ENCODE measurements at regions not wholly inside any gene's neighbourhood (a gene's known extent, or its start where the extent isn't known, plus 50 kb on each side); places are given as distances from the start of the nearest gene placed in this dataset.

DNA sequence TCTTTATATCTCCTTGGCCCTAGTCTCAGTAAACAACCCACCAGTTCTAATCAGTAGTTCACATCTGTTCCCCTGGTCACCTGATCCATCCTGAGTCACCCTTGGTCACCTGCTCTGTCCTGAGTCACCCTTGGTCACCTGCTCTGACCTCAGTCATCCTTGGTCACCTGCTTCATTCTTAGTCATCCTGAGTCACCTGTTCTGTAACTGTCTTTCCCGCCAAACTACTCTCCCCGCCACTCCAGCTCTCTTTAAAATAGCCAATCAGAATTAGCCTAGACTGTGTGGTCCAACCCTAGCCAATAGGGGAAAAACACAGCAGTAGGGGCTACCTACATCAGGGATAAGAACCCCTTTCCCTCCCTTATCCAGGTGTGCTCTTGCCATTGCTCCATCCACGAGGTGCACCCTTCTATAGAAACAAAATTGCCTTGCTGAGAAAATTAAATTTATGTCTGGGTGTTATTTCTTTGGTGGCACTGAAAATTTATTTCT, 245.4 kb upstream of the DIO3 start:
- TF ChIP-seq, protein P1, sequence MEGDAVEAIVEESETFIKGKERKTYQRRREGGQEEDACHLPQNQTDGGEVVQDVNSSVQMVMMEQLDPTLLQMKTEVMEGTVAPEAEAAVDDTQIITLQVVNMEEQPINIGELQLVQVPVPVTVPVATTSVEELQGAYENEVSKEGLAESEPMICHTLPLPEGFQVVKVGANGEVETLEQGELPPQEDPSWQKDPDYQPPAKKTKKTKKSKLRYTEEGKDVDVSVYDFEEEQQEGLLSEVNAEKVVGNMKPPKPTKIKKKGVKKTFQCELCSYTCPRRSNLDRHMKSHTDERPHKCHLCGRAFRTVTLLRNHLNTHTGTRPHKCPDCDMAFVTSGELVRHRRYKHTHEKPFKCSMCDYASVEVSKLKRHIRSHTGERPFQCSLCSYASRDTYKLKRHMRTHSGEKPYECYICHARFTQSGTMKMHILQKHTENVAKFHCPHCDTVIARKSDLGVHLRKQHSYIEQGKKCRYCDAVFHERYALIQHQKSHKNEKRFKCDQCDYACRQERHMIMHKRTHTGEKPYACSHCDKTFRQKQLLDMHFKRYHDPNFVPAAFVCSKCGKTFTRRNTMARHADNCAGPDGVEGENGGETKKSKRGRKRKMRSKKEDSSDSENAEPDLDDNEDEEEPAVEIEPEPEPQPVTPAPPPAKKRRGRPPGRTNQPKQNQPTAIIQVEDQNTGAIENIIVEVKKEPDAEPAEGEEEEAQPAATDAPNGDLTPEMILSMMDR (IDR thresholded peaks at IDR 0.05): no peak
- Mint-ChIP-seq H3K4me1 (no peaks in the 10 kb centered on the region), H3K9me3 (peaks cover 4 to 6% of the 10 kb centered on the region in 2 donors), H3K27me3 (ENCODE audit: low read depth in 2 of 2) (peaks cover 19 to 37% of the 10 kb centered on the region in 2 donors), H3K36me3 (no peaks in the 10 kb centered on the region), H3K4me3 (no peak overlapping the region), H3K27ac (no peak overlapping the region)
- Histone ChIP-seq H3K4me1 (ENCODE audit: control insufficient read depth, insufficient read depth, low read length) (no peaks in the 10 kb centered on the region), H3K36me3 (ENCODE audit: control insufficient read depth, insufficient read depth, low read length) (no peaks in the 10 kb centered on the region), H3K4me3 (ENCODE audit: low read length) (no peak overlapping the region), H3K9me3 (ENCODE audit: control insufficient read depth, insufficient read depth, low read length) (peaks cover 6% of the 10 kb centered on the region), H3K27ac (ENCODE audit: low read length) (no peak overlapping the region), H3K27me3 (ENCODE audit: control insufficient read depth, insufficient read depth, low read length) (no peaks in the 10 kb centered on the region)
- intact Hi-C loops (cut with micrococcal nuclease): no loop called here
- DNase-seq (no peak), ATAC-seq (no peak)
- whole genome bisulfite sequencing (ENCODE audit: insufficient coverage): 94% methylated on average over 2 of the region's 3 CpGs

DNA sequence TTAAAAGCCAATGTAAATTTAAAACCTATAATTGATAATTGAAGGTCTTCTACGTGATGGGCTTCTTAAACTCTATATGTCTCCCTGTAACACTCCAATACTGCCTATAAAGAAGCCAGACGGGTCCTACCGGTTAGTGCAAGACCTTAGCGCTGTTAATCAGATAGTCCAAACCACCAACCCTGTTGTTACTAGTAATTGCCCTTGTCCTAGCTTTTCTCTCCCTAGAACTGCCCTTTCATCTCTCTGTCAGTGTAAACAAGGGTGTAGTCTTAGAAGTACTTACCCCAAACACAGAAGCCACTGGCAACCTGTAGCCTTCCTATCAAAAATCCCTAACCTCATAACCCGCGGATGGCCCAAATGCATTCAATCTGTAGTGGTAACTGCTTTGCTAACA, 243.0 kb upstream of the DIO3 start:
- ATAC-seq (no peak), DNase-seq (no peak)
- H3K36me3 ChIP-seq (ENCODE audit: control insufficient read depth, insufficient read depth, low read length): no peaks in the 10 kb centered on the region
- Mint-ChIP-seq H3K27me3 (ENCODE audit: low read depth in 2 of 2) (peaks cover 23 to 46% of the 10 kb centered on the region in 2 donors), H3K27ac (no peak overlapping the region), H3K36me3 (no peaks in the 10 kb centered on the region), H3K4me1 (no peaks in the 10 kb centered on the region), H3K4me3 (no peak overlapping the region), H3K9me3 (peaks cover 4 to 6% of the 10 kb centered on the region in 2 donors)
- peaks cover 7% of the 10 kb centered on the region for H3K9me3 ChIP-seq (ENCODE audit: control insufficient read depth, insufficient read depth, low read length)
- intact Hi-C loops (cut with micrococcal nuclease): no loop called here
- no peak overlapping the region for H3K27ac ChIP-seq (ENCODE audit: low read length)
- no peaks in the 10 kb centered on the region for H3K27me3 ChIP-seq (ENCODE audit: control insufficient read depth, insufficient read depth, low read length)
- TF ChIP-seq, protein P1 (IDR thresholded peaks at IDR 0.05): no peak
- 75% methylated on average over 6 of the region's 6 CpGs for WGBS (ENCODE audit: insufficient coverage)
- H3K4me3 ChIP-seq (ENCODE audit: low read length): no peak overlapping the region
- H3K4me1 ChIP-seq (ENCODE audit: control insufficient read depth, insufficient read depth, low read length): no peaks in the 10 kb centered on the region

DNA sequence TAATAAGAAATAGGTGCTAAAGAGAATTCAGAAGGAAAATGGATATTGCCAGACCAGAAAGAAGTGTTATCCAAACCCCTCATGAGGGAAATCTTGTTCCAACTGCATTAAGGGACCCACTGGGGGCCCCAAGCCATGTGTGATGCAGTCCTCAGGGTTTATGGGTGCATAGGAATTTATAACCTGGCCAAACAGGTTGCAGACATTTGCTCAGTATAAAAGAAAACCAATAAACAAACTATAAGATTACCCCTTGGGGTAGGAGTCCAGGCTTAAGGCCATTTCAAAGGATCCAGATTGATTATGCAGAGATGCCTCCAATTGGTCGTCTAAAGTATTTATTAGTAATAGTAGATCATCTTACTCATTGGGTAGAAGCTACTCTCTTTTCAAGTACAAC, 240.9 kb upstream of the DIO3 start:
- no peak overlapping the region for H3K27ac ChIP-seq (ENCODE audit: low read length)
- no peak for DNase-seq
- TF ChIP-seq, protein P1 (IDR thresholded peaks at IDR 0.05): no peak
- no peaks in the 10 kb centered on the region for H3K4me1 Mint-ChIP-seq
- no peak overlapping the region for H3K27ac Mint-ChIP-seq
- WGBS (ENCODE audit: insufficient coverage): no CpG with 5 or more reads among the region's 1 CpG
- no peak for ATAC-seq
- intact Hi-C loops (cut with micrococcal nuclease): no loop called here
- peaks cover 8 to 13% of the 10 kb centered on the region in 2 donors for H3K9me3 Mint-ChIP-seq
- H3K4me1 ChIP-seq (ENCODE audit: control insufficient read depth, insufficient read depth, low read length): no peaks in the 10 kb centered on the region
- H3K36me3 ChIP-seq (ENCODE audit: control insufficient read depth, insufficient read depth, low read length): no peaks in the 10 kb centered on the region
- peaks cover 13% of the 10 kb centered on the region for H3K9me3 ChIP-seq (ENCODE audit: control insufficient read depth, insufficient read depth, low read length)
- H3K4me3 Mint-ChIP-seq: no peak overlapping the region
- H3K4me3 ChIP-seq (ENCODE audit: low read length): no peak overlapping the region
- no peaks in the 10 kb centered on the region for H3K27me3 ChIP-seq (ENCODE audit: control insufficient read depth, insufficient read depth, low read length)
- peaks cover 10% of the 10 kb centered on the region for H3K36me3 Mint-ChIP-seq
- peaks cover 20 to 46% of the 10 kb centered on the region in 2 donors for H3K27me3 Mint-ChIP-seq (ENCODE audit: low read depth in 2 of 2)

DNA sequence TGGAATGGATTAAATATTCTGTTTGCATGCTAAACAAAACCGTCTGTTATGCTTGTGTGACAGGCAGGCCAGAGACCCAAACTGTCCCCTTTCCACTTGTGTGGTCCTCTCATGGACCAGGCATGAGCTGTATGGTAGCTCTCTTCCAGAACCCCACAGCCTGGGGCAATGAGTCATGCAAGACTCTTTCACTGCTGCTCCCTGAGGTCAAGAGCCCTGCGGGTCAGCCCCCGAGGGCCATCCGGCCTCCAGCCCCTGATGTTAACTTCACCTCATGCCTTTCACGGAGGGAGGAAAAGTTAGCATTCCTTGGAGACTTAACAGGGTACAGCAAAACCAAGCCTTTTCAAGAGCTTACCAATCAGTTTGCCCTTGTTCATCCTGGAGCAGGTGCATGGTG, 239.1 kb upstream of the DIO3 start:
- no peaks in the 10 kb centered on the region for H3K36me3 ChIP-seq (ENCODE audit: control insufficient read depth, insufficient read depth, low read length)
- no peaks in the 10 kb centered on the region for H3K4me1 ChIP-seq (ENCODE audit: control insufficient read depth, insufficient read depth, low read length)
- H3K4me1 Mint-ChIP-seq: no peaks in the 10 kb centered on the region
- no peak overlapping the region for H3K27ac Mint-ChIP-seq
- peaks cover 7% of the 10 kb centered on the region for H3K9me3 ChIP-seq (ENCODE audit: control insufficient read depth, insufficient read depth, low read length)
- H3K4me3 Mint-ChIP-seq: no peak overlapping the region
- H3K27me3 Mint-ChIP-seq (ENCODE audit: low read depth in 2 of 2): peaks cover 16 to 35% of the 10 kb centered on the region in 2 donors
- DNase-seq (no peak), ATAC-seq (no peak)
- WGBS (ENCODE audit: insufficient coverage): 91% methylated on average over 5 of the region's 5 CpGs
- H3K9me3 Mint-ChIP-seq: peaks cover 4 to 7% of the 10 kb centered on the region in 2 donors
- TF ChIP-seq, protein P1 (IDR thresholded peaks at IDR 0.05): no peak
- peaks cover 10% of the 10 kb centered on the region for H3K36me3 Mint-ChIP-seq
- H3K27me3 ChIP-seq (ENCODE audit: control insufficient read depth, insufficient read depth, low read length): no peaks in the 10 kb centered on the region
- no peak overlapping the region for H3K4me3 ChIP-seq (ENCODE audit: low read length)
- intact Hi-C loops (cut with micrococcal nuclease): no loop called here
- no peak overlapping the region for H3K27ac ChIP-seq (ENCODE audit: low read length)
